ENCODE measurements at regions not wholly inside any gene's neighbourhood (a gene's known extent, or its start where the extent isn't known, plus 50 kb on each side); places are given as distances from the start of the nearest gene placed in this dataset.

DNA sequence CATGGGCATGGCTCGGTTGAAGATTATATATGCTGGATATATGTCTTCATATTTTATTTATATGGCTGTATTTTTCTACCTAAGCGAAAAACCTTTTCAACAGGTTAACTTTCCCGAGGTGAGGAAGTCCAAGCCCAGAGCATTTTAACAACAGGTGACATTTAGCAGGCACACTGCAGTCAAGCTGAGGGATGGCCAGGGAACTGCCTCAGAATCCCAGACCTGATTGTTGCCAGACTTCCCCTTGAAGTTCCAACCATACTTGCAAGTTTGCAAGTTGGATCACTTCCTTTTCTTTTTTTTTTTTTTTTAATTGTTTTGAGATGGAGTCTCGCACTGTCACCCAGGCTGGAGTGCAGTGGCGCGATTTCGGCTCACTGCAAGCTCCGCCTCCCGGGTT, 166.0 kb upstream of the FRMD6 start:
- no peak for DNase-seq (ENCODE audit: low read depth, low spot score)
- no peaks in the 10 kb centered on the region for H3K9me3 ChIP-seq (ENCODE audit: insufficient read depth, low read length)
- TF ChIP-seq ZNF274 (IDR thresholded peaks at IDR 0.05; ENCODE audit: low read depth, low read length) = no peak
- no peak for TF ChIP-seq SUZ12 (IDR thresholded peaks at IDR 0.05; ENCODE audit: extremely low read depth, insufficient read depth, insufficient read length)
- TF ChIP-seq YY1 (IDR thresholded peaks at IDR 0.05; ENCODE audit: insufficient read depth, insufficient read length) = no peak
- H3K27me3 ChIP-seq (ENCODE audit: insufficient read depth, insufficient read length) = no peaks in the 10 kb centered on the region
- no peaks in the 10 kb centered on the region for H3K4me1 ChIP-seq (ENCODE audit: insufficient read depth, insufficient read length)
- no peak overlapping the region for H3K4me3 ChIP-seq (ENCODE audit: insufficient read length, low read depth)
- H3K9ac ChIP-seq (ENCODE audit: insufficient read length, low read depth) = no peak overlapping the region
- H3K36me3 ChIP-seq (ENCODE audit: insufficient read depth, insufficient read length, low read length) = no peaks in the 10 kb centered on the region

DNA sequence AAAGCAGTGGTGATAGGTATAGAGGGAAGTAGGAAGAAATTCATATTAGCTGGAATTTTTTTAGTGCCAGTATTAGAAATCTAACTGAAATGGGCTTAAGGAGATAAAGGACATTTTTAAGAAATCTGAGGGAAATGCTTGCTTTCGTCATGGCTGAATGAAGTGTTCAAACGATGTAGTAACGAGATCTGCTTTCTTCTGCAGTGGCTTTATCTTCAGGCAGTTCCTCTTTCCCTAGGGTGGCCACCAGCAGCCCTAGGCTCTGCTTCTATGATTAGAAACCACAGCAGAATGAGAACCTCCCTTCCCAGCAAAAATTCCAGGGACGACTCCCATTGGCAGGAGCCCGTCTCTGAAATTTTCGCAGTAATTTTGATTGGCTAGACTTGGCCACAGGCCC, 163.9 kb upstream of the FRMD6 start:
- H3K27me3 ChIP-seq (ENCODE audit: insufficient read depth, insufficient read length) = no peaks in the 10 kb centered on the region
- no peak overlapping the region for H3K4me3 ChIP-seq (ENCODE audit: insufficient read length, low read depth)
- H3K36me3 ChIP-seq (ENCODE audit: insufficient read depth, insufficient read length, low read length) = no peaks in the 10 kb centered on the region
- 0 out of 2 replicates have a peak, but pooled peaks cover 2% of the 10 kb centered on the region for H3K9me3 ChIP-seq (ENCODE audit: insufficient read depth, low read length)
- no peak for DNase-seq (ENCODE audit: low read depth, low spot score)
- TF ChIP-seq SUZ12 (IDR thresholded peaks at IDR 0.05; ENCODE audit: extremely low read depth, insufficient read depth, insufficient read length) (no peak), YY1 (IDR thresholded peaks at IDR 0.05; ENCODE audit: insufficient read depth, insufficient read length) (no peak), ZNF274 (IDR thresholded peaks at IDR 0.05; ENCODE audit: low read depth, low read length) (no peak)
- H3K4me1 ChIP-seq (ENCODE audit: insufficient read depth, insufficient read length) = no peaks in the 10 kb centered on the region
- no peak overlapping the region for H3K9ac ChIP-seq (ENCODE audit: insufficient read length, low read depth)

DNA sequence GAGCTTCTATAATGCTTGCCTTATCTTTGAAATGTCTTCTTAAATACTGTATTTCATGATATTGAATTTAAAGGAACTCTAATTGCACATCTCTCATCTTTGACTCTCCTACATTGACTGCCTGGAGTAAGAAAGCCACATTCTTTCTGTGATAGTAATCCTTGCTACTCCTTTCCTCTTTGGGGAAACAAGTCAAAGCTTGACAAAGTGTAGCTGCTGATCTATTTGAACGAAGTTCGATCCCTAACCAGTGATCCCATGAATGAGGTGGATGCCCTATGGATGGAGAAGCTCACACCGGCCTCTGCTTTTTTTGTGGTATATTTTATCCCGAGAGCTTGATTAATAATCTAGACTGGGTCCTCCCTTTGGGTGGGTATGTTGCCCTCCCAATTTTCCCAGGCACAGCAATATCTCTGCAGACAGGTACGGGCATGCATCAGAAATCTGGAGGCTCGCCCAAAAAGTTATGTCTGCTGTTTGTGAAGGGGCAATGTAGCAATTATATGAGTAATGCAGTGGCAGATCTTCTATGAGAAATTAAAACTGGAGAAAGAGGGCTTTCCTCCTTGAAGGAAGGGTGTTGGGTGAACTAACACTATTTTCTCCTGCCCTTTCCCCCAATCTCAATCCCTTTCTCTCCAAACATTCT, 163.0 kb upstream of the FRMD6 start:
- no peak overlapping the region for H3K9ac ChIP-seq (ENCODE audit: insufficient read length, low read depth)
- H3K9me3 ChIP-seq (ENCODE audit: insufficient read depth, low read length) = 0 out of 2 replicates have a peak, but pooled peaks cover 7% of the 10 kb centered on the region
- H3K4me3 ChIP-seq (ENCODE audit: insufficient read length, low read depth) = no peak overlapping the region
- no peaks in the 10 kb centered on the region for H3K36me3 ChIP-seq (ENCODE audit: insufficient read depth, insufficient read length, low read length)
- H3K27me3 ChIP-seq (ENCODE audit: insufficient read depth, insufficient read length) = no peaks in the 10 kb centered on the region
- no peak for DNase-seq (ENCODE audit: low read depth, low spot score)
- no peak for TF ChIP-seq SUZ12 (IDR thresholded peaks at IDR 0.05; ENCODE audit: extremely low read depth, insufficient read depth, insufficient read length)
- TF ChIP-seq ZNF274 (IDR thresholded peaks at IDR 0.05; ENCODE audit: low read depth, low read length) = no peak
- no peak for TF ChIP-seq YY1 (IDR thresholded peaks at IDR 0.05; ENCODE audit: insufficient read depth, insufficient read length)
- no peaks in the 10 kb centered on the region for H3K4me1 ChIP-seq (ENCODE audit: insufficient read depth, insufficient read length)

DNA sequence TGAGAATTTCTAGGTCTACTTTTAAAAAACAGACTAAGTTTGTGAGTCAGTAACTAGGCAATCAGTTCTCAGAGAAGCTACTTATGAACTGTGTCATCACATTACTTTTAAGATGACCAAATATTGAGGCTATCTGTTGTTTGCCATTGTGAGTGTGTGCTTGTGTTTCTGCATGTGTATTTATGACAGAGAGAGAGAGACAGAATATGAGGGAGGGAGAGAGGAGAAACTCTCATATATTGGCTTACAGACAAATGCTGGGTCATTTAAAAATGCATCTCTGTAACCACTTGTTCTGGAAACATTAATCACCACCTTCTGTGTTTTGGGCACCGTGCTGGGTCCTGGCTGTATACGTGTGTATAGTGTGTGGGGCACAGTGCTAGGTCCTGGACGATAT, 161.5 kb upstream of the FRMD6 start:
- H3K36me3 ChIP-seq (ENCODE audit: insufficient read depth, insufficient read length, low read length) = no peaks in the 10 kb centered on the region
- H3K4me3 ChIP-seq (ENCODE audit: insufficient read length, low read depth) = no peak overlapping the region
- no peaks in the 10 kb centered on the region for H3K27me3 ChIP-seq (ENCODE audit: insufficient read depth, insufficient read length)
- no peak for DNase-seq (ENCODE audit: low read depth, low spot score)
- no peaks in the 10 kb centered on the region for H3K4me1 ChIP-seq (ENCODE audit: insufficient read depth, insufficient read length)
- no peak for TF ChIP-seq YY1 (IDR thresholded peaks at IDR 0.05; ENCODE audit: insufficient read depth, insufficient read length)
- TF ChIP-seq ZNF274 (IDR thresholded peaks at IDR 0.05; ENCODE audit: low read depth, low read length) = no peak
- TF ChIP-seq SUZ12 (IDR thresholded peaks at IDR 0.05; ENCODE audit: extremely low read depth, insufficient read depth, insufficient read length) = no peak
- no peak overlapping the region for H3K9ac ChIP-seq (ENCODE audit: insufficient read length, low read depth)
- H3K9me3 ChIP-seq (ENCODE audit: insufficient read depth, low read length) = 0 out of 2 replicates have a peak, but pooled peaks cover 7% of the 10 kb centered on the region

DNA sequence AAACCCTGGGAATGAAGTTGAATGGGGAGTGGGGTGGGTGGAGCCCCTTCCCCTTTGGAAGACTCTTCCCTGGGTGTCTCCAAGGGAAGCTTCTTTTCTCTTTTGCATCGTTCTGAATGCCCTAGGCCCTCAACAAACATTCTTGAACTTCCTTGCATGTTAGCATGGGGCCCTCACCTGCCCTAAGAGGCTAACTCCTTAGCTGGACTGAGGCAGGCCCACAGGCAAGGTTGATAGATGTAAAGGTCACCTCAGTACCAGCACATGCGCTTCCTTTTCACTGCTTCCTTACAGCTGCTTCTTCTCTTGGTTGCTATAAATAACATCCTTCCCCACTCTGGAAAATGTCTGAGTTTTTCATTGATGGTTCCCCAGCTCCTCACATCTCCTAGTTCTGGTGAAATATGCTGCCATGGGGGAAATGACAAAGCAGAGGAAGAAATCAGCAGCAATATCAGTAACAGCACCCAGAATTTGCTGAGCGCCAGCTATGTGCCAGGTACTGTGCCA, 160.6 kb upstream of the FRMD6 start:
- Histone ChIP-seq H3K4me3 (ENCODE audit: insufficient read length, low read depth) (no peak overlapping the region), H3K9me3 (ENCODE audit: insufficient read depth, low read length) (0 out of 2 replicates have a peak, but pooled peaks cover 7% of the 10 kb centered on the region), H3K36me3 (ENCODE audit: insufficient read depth, insufficient read length, low read length) (no peaks in the 10 kb centered on the region), H3K27me3 (ENCODE audit: insufficient read depth, insufficient read length) (no peaks in the 10 kb centered on the region), H3K4me1 (ENCODE audit: insufficient read depth, insufficient read length) (no peaks in the 10 kb centered on the region), H3K9ac (ENCODE audit: insufficient read length, low read depth) (no peak overlapping the region)
- DNase-seq (ENCODE audit: low read depth, low spot score) = no peak
- TF ChIP-seq YY1 (IDR thresholded peaks at IDR 0.05; ENCODE audit: insufficient read depth, insufficient read length) (no peak), ZNF274 (IDR thresholded peaks at IDR 0.05; ENCODE audit: low read depth, low read length) (no peak), SUZ12 (IDR thresholded peaks at IDR 0.05; ENCODE audit: extremely low read depth, insufficient read depth, insufficient read length) (no peak)

DNA sequence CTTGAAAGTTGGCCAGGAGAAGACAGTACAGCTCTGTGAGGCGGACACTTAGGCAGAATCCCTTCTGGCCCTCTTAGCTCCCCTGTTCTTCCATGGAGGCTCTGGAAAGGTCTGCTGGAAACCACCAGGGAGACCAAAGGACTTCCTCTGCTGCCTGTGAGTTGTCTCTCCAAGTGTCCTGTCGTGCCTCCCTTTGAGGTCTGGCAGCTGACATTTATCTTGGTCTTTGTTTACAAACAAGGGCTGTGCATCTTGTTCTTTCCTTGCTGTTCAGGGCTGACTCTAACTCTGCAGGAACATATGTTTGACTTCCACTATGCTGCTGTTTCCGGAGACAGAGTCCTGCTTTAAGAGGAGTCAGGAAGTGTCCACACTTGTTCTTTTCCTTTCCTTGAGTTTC, 159.9 kb upstream of the FRMD6 start:
- no peaks in the 10 kb centered on the region for H3K4me1 ChIP-seq (ENCODE audit: insufficient read depth, insufficient read length)
- DNase-seq (ENCODE audit: low read depth, low spot score) = no peak
- 0 out of 2 replicates have a peak, but pooled peaks cover 7% of the 10 kb centered on the region for H3K9me3 ChIP-seq (ENCODE audit: insufficient read depth, low read length)
- no peaks in the 10 kb centered on the region for H3K36me3 ChIP-seq (ENCODE audit: insufficient read depth, insufficient read length, low read length)
- H3K9ac ChIP-seq (ENCODE audit: insufficient read length, low read depth) = no peak overlapping the region
- H3K4me3 ChIP-seq (ENCODE audit: insufficient read length, low read depth) = no peak overlapping the region
- no peaks in the 10 kb centered on the region for H3K27me3 ChIP-seq (ENCODE audit: insufficient read depth, insufficient read length)
- TF ChIP-seq YY1 (IDR thresholded peaks at IDR 0.05; ENCODE audit: insufficient read depth, insufficient read length) (no peak), SUZ12 (IDR thresholded peaks at IDR 0.05; ENCODE audit: extremely low read depth, insufficient read depth, insufficient read length) (no peak), ZNF274 (IDR thresholded peaks at IDR 0.05; ENCODE audit: low read depth, low read length) (no peak)

DNA sequence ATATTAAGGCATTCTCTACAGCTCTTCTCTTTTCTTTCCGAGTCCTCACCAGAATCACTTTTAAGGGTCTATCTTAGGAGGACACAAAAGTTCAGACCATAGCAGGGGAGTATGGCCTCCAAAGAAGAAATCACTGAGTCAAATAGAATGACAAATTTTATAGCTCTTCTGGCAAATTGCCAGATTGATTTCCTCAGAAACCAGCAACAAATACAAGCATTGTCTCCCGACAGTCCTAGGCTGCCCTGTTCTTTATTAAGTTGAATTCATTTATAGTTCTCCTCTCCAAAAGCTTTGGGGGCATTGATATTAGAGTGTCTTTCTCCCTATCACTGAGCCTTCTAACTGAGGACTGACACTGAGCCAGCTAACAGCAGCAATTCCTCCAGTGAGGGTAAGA, 156.4 kb upstream of the FRMD6 start:
- no peaks in the 10 kb centered on the region for H3K27me3 ChIP-seq (ENCODE audit: insufficient read depth, insufficient read length)
- H3K4me1 ChIP-seq (ENCODE audit: insufficient read depth, insufficient read length) = no peaks in the 10 kb centered on the region
- no peak overlapping the region for H3K9ac ChIP-seq (ENCODE audit: insufficient read length, low read depth)
- peaks cover 7% of the 10 kb centered on the region; the same call in 1 of the 2 replicates for H3K9me3 ChIP-seq (ENCODE audit: insufficient read depth, low read length)
- TF ChIP-seq YY1 (IDR thresholded peaks at IDR 0.05; ENCODE audit: insufficient read depth, insufficient read length) = no peak
- TF ChIP-seq ZNF274 (IDR thresholded peaks at IDR 0.05; ENCODE audit: low read depth, low read length) = no peak
- TF ChIP-seq SUZ12 (IDR thresholded peaks at IDR 0.05; ENCODE audit: extremely low read depth, insufficient read depth, insufficient read length) = no peak
- H3K36me3 ChIP-seq (ENCODE audit: insufficient read depth, insufficient read length, low read length) = no peaks in the 10 kb centered on the region
- no peak overlapping the region for H3K4me3 ChIP-seq (ENCODE audit: insufficient read length, low read depth)
- no peak for DNase-seq (ENCODE audit: low read depth, low spot score)
